Ureter (tissue), 1 donor: ENCODE measurements at regions not wholly inside any gene's neighbourhood (a gene's known extent, or its start where the extent isn't known, plus 50 kb on each side); places are given as distances from the start of the nearest gene placed in this dataset.

ENCODE experiments used
- DNase-seq: peaks from one replicate; pipeline ENCODE4 v3.0.0-alpha.2; 2020; ENCODE audit warnings: low spot score
- donor health status: DM: yes; HTN: yes; CAD: no.

DNA sequence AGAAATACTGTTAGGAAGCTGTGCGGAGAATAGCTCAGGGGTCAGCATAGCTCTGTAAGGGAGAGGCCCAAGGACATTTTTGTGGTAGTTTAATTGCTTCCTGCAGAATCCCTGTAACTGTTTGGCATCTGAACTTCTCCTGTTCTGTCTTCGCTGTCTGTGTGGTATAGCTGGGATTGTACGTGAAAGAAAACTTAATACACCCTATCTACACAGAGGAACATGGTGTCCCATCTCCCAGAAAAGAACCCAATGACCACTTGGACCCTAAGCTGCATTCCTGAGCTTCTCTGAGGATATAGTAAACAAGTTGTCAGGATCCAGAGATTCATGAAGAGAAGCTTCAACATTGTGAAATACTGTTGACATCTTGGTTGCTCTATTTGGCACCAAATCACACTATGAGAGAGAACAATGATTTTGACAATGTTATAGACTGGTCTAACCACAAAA lies 81.3 kb downstream of the CDC42EP3 start:
- DNase-seq = no peak
